WI38 (cell line): ENCODE measurements at regions not wholly inside any gene's neighbourhood (a gene's known extent, or its start where the extent isn't known, plus 50 kb on each side); places are given as distances from the start of the nearest gene placed in this dataset.

Experiments used
- H3K4me3 ChIP-seq: 2 replicates; pipeline ENCODE4 v1.5.1; 2011; ENCODE audit warnings: low read depth, mild to moderate bottlenecking, control low read depth, low read length
- CTCF ChIP-seq: IDR thresholded peaks from 2 replicates; pipeline ENCODE4 v1.5.1; 2012; ENCODE audit warnings: low read depth, mild to moderate bottlenecking, control low read depth, low read length

DNA sequence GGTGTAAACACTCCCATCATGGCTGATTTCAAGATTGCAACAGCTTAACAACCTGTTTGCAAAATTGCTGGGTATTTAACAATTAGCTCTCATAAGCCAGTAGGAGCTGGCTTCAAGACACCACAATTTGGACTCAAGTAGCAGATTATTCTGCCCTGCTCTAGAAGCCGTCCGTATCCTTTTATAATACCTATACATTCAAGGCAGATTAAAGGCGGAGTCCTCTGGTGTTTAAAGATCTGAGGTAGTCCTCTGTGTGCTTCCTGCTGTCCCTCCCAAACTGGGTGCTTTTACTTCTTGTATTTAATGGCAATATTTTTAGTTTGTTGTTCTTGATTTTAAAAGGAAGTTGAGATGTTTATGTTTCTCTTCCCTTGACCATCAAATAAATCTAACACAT, 62.2 kb upstream of the SOX4 start:
- no peak for TF ChIP-seq CTCF
- no peak overlapping the region for H3K4me3 ChIP-seq

DNA sequence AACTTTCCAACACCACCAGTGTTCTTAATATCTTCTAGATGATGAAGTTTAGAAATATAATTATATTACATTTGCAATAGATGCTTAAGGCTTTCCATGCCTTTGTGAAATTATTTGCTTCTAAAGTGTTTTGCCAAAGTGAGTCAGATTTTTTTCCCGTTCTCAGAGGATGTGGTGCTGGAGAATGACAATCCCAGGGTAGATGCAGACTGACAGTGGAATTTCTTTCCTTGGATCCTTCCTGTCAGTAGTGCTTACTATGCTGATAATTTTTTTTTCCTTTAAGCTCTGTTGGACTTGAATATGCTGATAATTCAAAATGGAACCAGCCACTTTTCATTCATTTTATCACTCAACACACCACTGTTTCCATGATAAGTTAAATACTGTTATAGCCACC, 59.9 kb upstream of the SOX4 start:
- H3K4me3 ChIP-seq, result no peak overlapping the region
- no peak for TF ChIP-seq CTCF

DNA sequence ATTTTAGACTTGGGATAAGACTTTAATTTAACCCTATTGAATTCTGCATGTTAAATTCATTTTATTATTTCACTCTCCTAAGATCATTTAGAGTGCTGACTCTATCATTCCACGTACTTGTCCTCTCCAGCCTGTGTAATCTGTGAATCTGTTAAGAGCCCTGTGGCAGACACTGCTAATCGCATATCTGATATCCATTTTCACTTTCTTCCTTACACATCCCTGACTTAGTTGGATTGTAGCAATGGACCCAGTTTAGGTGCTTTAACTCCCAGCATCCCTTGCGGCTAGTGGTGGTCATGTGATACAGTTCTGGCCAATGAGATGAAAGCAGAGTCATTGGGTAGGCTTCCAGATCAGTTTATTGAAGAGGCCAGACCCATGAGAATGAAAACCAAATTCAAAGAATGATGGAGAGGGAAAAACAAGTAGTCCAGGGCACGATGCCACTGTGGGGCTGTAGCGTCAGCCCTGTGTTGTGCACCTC, 57.2 kb upstream of the SOX4 start:
- TF ChIP-seq CTCF, result no peak
- no peak overlapping the region for H3K4me3 ChIP-seq

- TF ChIP-seq CTCF, result no peak
- no peak overlapping the region for H3K4me3 ChIP-seq
Measured at GRCh38 chr6:21537637-21538036, 55.9 kb upstream of the SOX4 start.

DNA sequence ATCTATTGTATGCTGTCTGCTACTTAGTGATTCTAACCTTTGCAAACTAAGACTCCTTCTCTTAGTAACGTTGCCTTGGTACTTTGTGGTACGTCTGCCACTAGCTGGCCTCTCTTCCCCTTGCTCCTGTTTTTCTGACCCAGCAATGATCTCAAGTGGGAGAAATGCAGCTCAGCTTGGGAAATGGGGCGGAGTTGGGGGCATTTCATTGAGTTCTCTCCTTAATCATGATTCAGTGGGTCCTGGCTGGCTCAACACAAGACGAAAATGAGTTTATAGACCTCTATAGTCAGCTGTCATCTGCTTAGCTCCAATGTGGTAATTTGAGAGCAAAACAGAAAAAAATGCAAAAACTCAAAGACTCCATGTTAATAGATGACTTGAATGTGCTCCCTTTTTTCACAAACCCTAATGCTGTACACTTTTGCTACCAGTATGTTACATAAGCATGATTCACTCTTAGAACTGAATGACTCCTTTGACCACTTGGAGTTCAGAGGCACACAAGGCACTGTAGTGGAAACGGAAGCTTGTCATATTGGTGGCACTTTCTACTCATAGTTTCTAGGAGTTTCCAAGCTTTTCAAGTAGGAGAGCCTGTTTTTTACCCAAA, 55.3 kb upstream of the SOX4 start:
- no peak overlapping the region for H3K4me3 ChIP-seq
- TF ChIP-seq CTCF, result no peak

GRCh38 chr6:21539621-21540100, 53.9 kb upstream of the SOX4 start:
- no peak overlapping the region for H3K4me3 ChIP-seq
- no peak for TF ChIP-seq CTCF
